ENCODE measurements at regions not wholly inside any gene's neighbourhood (a gene's known extent, or its start where the extent isn't known, plus 50 kb on each side); places are given as distances from the start of the nearest gene placed in this dataset.

DNA sequence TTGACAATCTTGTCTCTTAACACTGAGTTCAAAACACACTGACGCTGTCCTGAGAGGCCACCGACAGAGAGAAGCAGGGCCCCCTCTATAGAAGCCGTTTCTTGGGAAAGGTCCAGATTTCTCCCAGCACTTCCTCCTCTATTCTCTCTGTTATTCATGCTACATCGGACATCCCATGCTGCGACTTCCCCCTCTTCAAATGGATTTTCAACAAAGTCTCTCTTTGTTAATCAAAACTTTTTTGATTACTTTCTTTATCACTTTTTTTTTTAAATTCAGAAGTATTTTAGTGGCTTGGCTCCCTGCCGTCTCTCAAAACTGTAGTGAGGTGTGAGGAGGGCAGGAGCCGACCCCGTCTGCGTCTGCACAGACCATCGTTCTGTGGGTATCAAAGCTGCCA lies 298.9 kb upstream of the PITRM1 start:
- no peak overlapping the region for H3K4me2 ChIP-seq (replicated peaks; ENCODE audit: low read depth, low read length, poor library complexity, severe bottlenecking)
- CTCF ChIA-PET, result interaction anchor here (0.6 to 1.1 kb wide), 2 partner anchors 15 to 23 kb away, joined by 3 to 4 read pairs; no protein-coding TSS in a partner anchor
- no peak overlapping the region for H2AFZ ChIP-seq (ENCODE audit: insufficient read depth, low read depth, low read length, poor library complexity, severe bottlenecking)
- no peak overlapping the region for H3K4me3 ChIP-seq (ENCODE audit: control extremely low read depth in 1 of 5, extremely low read depth in 1 of 5, insufficient read depth in 1 of 5, low read depth in 2 of 5, low read length in 4 of 5)
- Mint-ChIP-seq H3K4me1 (peaks cover 17% of the 10 kb centered on the region), H3K27me3 (no peaks in the 10 kb centered on the region), H3K27ac (no peak overlapping the region), H3K9me3 (ENCODE audit: insufficient read depth) (no peaks in the 10 kb centered on the region), H3K4me3 (peak overlapping the region; percentile 89)
- H3K9ac ChIP-seq (ENCODE audit: low read length), result no peak overlapping the region
- no peaks in the 10 kb centered on the region for H3K27me3 ChIP-seq (replicated peaks in 1 of 4; ENCODE audit: control extremely low read depth in 1 of 4, control insufficient read depth in 3 of 4, insufficient read depth in 4 of 4, low read length in 3 of 4)
- ATAC-seq (ENCODE audit: low read depth), result no peak
- TF ChIP-seq CTCF (IDR thresholded peaks at IDR 0.05) (no peak), EZH2 (IDR thresholded peaks at IDR 0.05; ENCODE audit: borderline replicate concordance, insufficient read depth, low read depth, low read length, poor library complexity, severe bottlenecking) (no peak)
- 95% methylated on average over 3 of the region's 10 CpGs for WGBS (ENCODE audit: insufficient coverage)
- no peaks in the 10 kb centered on the region for H3K36me3 ChIP-seq (replicated peaks in 1 of 2; ENCODE audit: control extremely low read depth in 1 of 2, control insufficient read depth in 1 of 2, extremely low read depth in 1 of 2, insufficient read depth in 2 of 2, low read length in 1 of 2)
- POLR2A ChIA-PET, result interaction anchor here (2.1 kb wide), 1 partner anchor 13 kb away, joined by 7 read pairs; no protein-coding TSS in a partner anchor
- peaks cover 15 to 16% of the 10 kb centered on the region in 2 donors for H3K4me1 ChIP-seq (ENCODE audit: control insufficient read depth in 2 of 2, insufficient read depth in 2 of 2, low read length in 2 of 2)
- intact Hi-C loops (cut with micrococcal nuclease), result no loop called here
- no peak for DNase-seq
- H4K20me1 ChIP-seq (ENCODE audit: control insufficient read depth, insufficient read depth, low read length, poor library complexity, severe bottlenecking), result no peaks in the 10 kb centered on the region
- H3K9me3 ChIP-seq (ENCODE audit: control extremely low read depth in 1 of 3, control insufficient read depth in 2 of 3, insufficient read depth in 1 of 3, low read length in 2 of 3), result no peaks in the 10 kb centered on the region
- no peak overlapping the region for H3K27ac ChIP-seq (ENCODE audit: low read length in 2 of 2)
- no peaks in the 10 kb centered on the region for H3K79me2 ChIP-seq (ENCODE audit: control insufficient read depth, insufficient read depth, low read length)

DNA sequence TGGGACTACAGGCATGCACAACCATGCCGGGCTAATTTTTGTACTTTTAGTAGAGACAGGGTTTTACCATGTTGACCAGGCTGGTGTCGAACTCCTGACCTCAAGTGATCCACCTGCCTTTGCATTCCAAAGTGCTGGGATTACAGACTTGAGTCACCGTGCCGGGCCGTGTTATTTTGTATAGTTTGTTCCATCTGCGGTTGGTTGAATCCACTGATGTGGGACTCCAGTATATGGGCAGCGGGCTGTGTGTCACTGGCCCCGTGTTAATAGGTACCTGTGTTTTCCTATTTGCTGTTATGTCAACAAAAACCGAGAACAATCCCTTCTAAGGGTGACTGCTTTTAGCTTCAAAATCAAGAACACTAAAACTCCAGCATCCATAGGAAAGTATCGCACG lies 297.6 kb upstream of the PITRM1 start:
- no peaks in the 10 kb centered on the region for H3K79me2 ChIP-seq (ENCODE audit: control insufficient read depth, insufficient read depth, low read length)
- H3K4me1 ChIP-seq (ENCODE audit: control insufficient read depth in 2 of 2, insufficient read depth in 2 of 2, low read length in 2 of 2), result peaks cover 15 to 16% of the 10 kb centered on the region in 2 donors
- H3K9ac ChIP-seq (ENCODE audit: low read length), result no peak overlapping the region
- ATAC-seq (ENCODE audit: low read depth), result no peak
- H3K4me2 ChIP-seq (replicated peaks; ENCODE audit: low read depth, low read length, poor library complexity, severe bottlenecking), result no peak overlapping the region
- H2AFZ ChIP-seq (ENCODE audit: insufficient read depth, low read depth, low read length, poor library complexity, severe bottlenecking), result no peak overlapping the region
- POLR2A ChIA-PET, result interaction anchor here (0.7 kb wide), 1 partner anchor 314 kb away, joined by 8 read pairs; no protein-coding TSS in a partner anchor
- H3K27ac Mint-ChIP-seq, result no peak overlapping the region
- H3K27me3 ChIP-seq (replicated peaks in 1 of 4; ENCODE audit: control extremely low read depth in 1 of 4, control insufficient read depth in 3 of 4, insufficient read depth in 4 of 4, low read length in 3 of 4), result no peaks in the 10 kb centered on the region
- peaks cover 17% of the 10 kb centered on the region for H3K4me1 Mint-ChIP-seq
- H3K9me3 Mint-ChIP-seq (ENCODE audit: insufficient read depth), result no peaks in the 10 kb centered on the region
- 100% methylated on average over 1 of the region's 11 CpGs for WGBS (ENCODE audit: insufficient coverage)
- H3K4me3 Mint-ChIP-seq, result no peak overlapping the region
- intact Hi-C loops (cut with micrococcal nuclease), result no loop called here
- no peaks in the 10 kb centered on the region for H3K9me3 ChIP-seq (ENCODE audit: control extremely low read depth in 1 of 3, control insufficient read depth in 2 of 3, insufficient read depth in 1 of 3, low read length in 2 of 3)
- no peak overlapping the region for H3K27ac ChIP-seq (ENCODE audit: low read length in 2 of 2)
- H3K27me3 Mint-ChIP-seq, result no peaks in the 10 kb centered on the region
- no peak for DNase-seq
- H3K36me3 ChIP-seq (replicated peaks in 1 of 2; ENCODE audit: control extremely low read depth in 1 of 2, control insufficient read depth in 1 of 2, extremely low read depth in 1 of 2, insufficient read depth in 2 of 2, low read length in 1 of 2), result no peaks in the 10 kb centered on the region
- CTCF ChIA-PET, result no interaction called here
- H3K4me3 ChIP-seq (ENCODE audit: control extremely low read depth in 1 of 5, extremely low read depth in 1 of 5, insufficient read depth in 1 of 5, low read depth in 2 of 5, low read length in 4 of 5), result no peak overlapping the region
- TF ChIP-seq CTCF (IDR thresholded peaks at IDR 0.05) (no peak), EZH2 (IDR thresholded peaks at IDR 0.05; ENCODE audit: borderline replicate concordance, insufficient read depth, low read depth, low read length, poor library complexity, severe bottlenecking) (no peak)
- H4K20me1 ChIP-seq (ENCODE audit: control insufficient read depth, insufficient read depth, low read length, poor library complexity, severe bottlenecking), result no peaks in the 10 kb centered on the region

Data from B cell (primary cell).